H1 (cell line): ENCODE measurements at regions not wholly inside any gene's neighbourhood (a gene's known extent, or its start where the extent isn't known, plus 50 kb on each side); places are given as distances from the start of the nearest gene placed in this dataset.

ENCODE experiments used
- CTCF ChIA-PET: fragments of 300-600 bp; sonication (Branson Sonifier 250); formaldehyde crosslinking; loops from one replicate; lab custom pipeline; 2021; ENCODE audit not compliant: partially characterized antibody; lab: Charles Lee
- POLR2A ChIA-PET: fragments of 300-600 bp; sonication (Branson Sonifier 250); formaldehyde crosslinking; loops from one replicate; lab custom pipeline; 2021; ENCODE audit warnings: inconsistent platforms; ENCODE audit not compliant: partially characterized antibody; lab: Charles Lee
- DNase-seq, 2 experiments: peaks; one replicate each; pipeline versions ENCODE4 v3.0.0 to v3.0.0-alpha.2; 2010 to 2022; ENCODE audit warnings: low spot score in 2 of 2, low read depth in 1 of 2, mixed read lengths in 1 of 2
- FAIRE-seq: peaks from 2 replicates; lab custom pipeline; 2011; peaks lifted over from hg19 to GRCh38; lab: Jason Lieb, UNC
- H2AFZ ChIP-seq: 2 replicates; pipeline ENCODE4 v1.8.1; 2012; ENCODE audit warnings: low read length, inconsistent platforms
- H2AK5ac ChIP-seq: 2 replicates; pipeline ENCODE4 v1.6.1; 2013; ENCODE audit warnings: low read depth, low read length
- H2BK120ac ChIP-seq: replicated peaks from 2 replicates; pipeline ENCODE3; 2013; ENCODE audit warnings: low read depth, low read length, inconsistent platforms
- H2BK12ac ChIP-seq: 2 replicates; pipeline ENCODE4 v1.6.1; 2013; ENCODE audit warnings: low read depth, low read length
- H2BK15ac ChIP-seq: 2 replicates; pipeline ENCODE4 v1.6.1; 2013; ENCODE audit warnings: low read length
- H2BK20ac ChIP-seq: 2 replicates; pipeline ENCODE4 v1.6.1; 2013; ENCODE audit warnings: low read length
- H2BK5ac ChIP-seq: 2 replicates; pipeline ENCODE4 v1.6.1; 2013; ENCODE audit warnings: low read depth, low read length
- H3K14ac ChIP-seq: 2 replicates; pipeline ENCODE4 v1.6.1; 2013; ENCODE audit warnings: inconsistent platforms; ENCODE audit not compliant: insufficient read length
- H3K18ac ChIP-seq: 2 replicates; pipeline ENCODE4 v1.6.1; 2013; ENCODE audit warnings: low read length; ENCODE audit errors: extremely low read depth
- H3K23ac ChIP-seq: 2 replicates; pipeline ENCODE4 v1.6.1; 2013; ENCODE audit warnings: inconsistent platforms; ENCODE audit not compliant: insufficient read length
- H3K23me2 ChIP-seq: 2 replicates; pipeline ENCODE4 v1.6.1; 2013; ENCODE audit warnings: low read depth, low read length
- H3K27ac ChIP-seq: 2 replicates; pipeline ENCODE4 v1.6.1; 2011; ENCODE audit warnings: low read depth, low read length, inconsistent platforms
- H3K27me3 ChIP-seq, 4 experiments: replicated peaks in 1 of 4; 1 replicate in 1 of 4; 2 replicates in 3 of 4; pipeline versions ENCODE4 v1.6.1 to v1.8.1; 2011 to 2013; ENCODE audit warnings: low read length in 3 of 4, mild to moderate bottlenecking in 3 of 4, inconsistent platforms in 2 of 4, mixed read lengths in 2 of 4, moderate library complexity in 1 of 4; ENCODE audit not compliant: control insufficient read depth in 3 of 4, insufficient read depth in 3 of 4; ENCODE audit errors: extremely low read depth in 1 of 4
- H3K36me3 ChIP-seq, 4 experiments: 2 replicates each; pipeline versions ENCODE4 v1.6.1 to v1.8.1; 2011 to 2013; ENCODE audit warnings: mild to moderate bottlenecking in 4 of 4, low read length in 3 of 4, moderate library complexity in 2 of 4, control low read depth in 1 of 4, inconsistent platforms in 1 of 4; ENCODE audit not compliant: insufficient read depth in 4 of 4, control insufficient read depth in 2 of 4
- H3K4ac ChIP-seq: replicated peaks from 2 replicates; pipeline ENCODE3; 2013; ENCODE audit warnings: low read length, low read depth, mixed read lengths, inconsistent platforms; ENCODE audit not compliant: insufficient read length
- H3K4me1 ChIP-seq, 4 experiments: replicated peaks in 1 of 4; 1 replicate in 1 of 4; 2 replicates in 3 of 4; pipeline versions ENCODE4 v1.6.1 to v1.8.1; 2011 to 2013; ENCODE audit warnings: low read length in 3 of 4, inconsistent platforms in 2 of 4, mixed read lengths in 1 of 4; ENCODE audit not compliant: insufficient read depth in 4 of 4, control insufficient read depth in 3 of 4
- H3K4me2 ChIP-seq, 2 experiments: 2 replicates each; pipeline versions ENCODE4 v1.6.1 to v1.8.1; 2011 to 2013; ENCODE audit warnings: low read depth in 2 of 2, low read length in 2 of 2, control low read depth in 1 of 2, inconsistent platforms in 1 of 2, mild to moderate bottlenecking in 1 of 2; ENCODE audit not compliant: insufficient read depth in 1 of 2
- H3K4me3 ChIP-seq, 4 experiments: fragments of 200-600, 300-600 bp in 1 of 4; sonication (generic), shearing (Covaris generic), sonication (Bioruptor Twin) in 1 of 4; 2 replicates each; pipeline versions ENCODE4 v1.5.1 to v1.8.1; 2011 to 2016; ENCODE audit warnings: low read length in 4 of 4, low read depth in 3 of 4, control low read depth in 2 of 4, inconsistent platforms in 2 of 4, mild to moderate bottlenecking in 2 of 4, mixed read lengths in 1 of 4, moderate library complexity in 1 of 4; ENCODE audit not compliant: insufficient read depth in 2 of 4; ENCODE audit errors: extremely low read depth in 1 of 4
- H3K56ac ChIP-seq: replicated peaks from 2 replicates; pipeline ENCODE3; 2013; ENCODE audit warnings: low read depth, mild to moderate bottlenecking, mixed read lengths, low read length, inconsistent platforms; ENCODE audit not compliant: insufficient read length
- H3K79me1 ChIP-seq: 2 replicates; pipeline ENCODE4 v1.6.1; 2013; ENCODE audit warnings: low read depth, low read length, control low read depth
- H3K79me2 ChIP-seq, 2 experiments: 2 replicates each; pipeline versions ENCODE4 v1.6.1 to v1.8.1; 2012 to 2013; ENCODE audit warnings: low read length in 2 of 2, mild to moderate bottlenecking in 2 of 2, inconsistent platforms in 1 of 2; ENCODE audit not compliant: insufficient read depth in 2 of 2, control insufficient read depth in 1 of 2
- H3K9ac ChIP-seq, 4 experiments: replicated peaks in 1 of 4; 1 replicate in 1 of 4; 2 replicates in 3 of 4; pipeline versions ENCODE4 v1.6.1 to v1.8.1; 2011 to 2013; ENCODE audit warnings: low read depth in 3 of 4, low read length in 3 of 4, control low read depth in 2 of 4, mild to moderate bottlenecking in 2 of 4, moderate library complexity in 2 of 4, inconsistent platforms in 1 of 4; ENCODE audit errors: extremely low read depth in 1 of 4
- H3K9me3 ChIP-seq, 2 experiments: 2 replicates each; pipeline versions ENCODE4 v1.6.1 to v1.8.1; 2012 to 2013; ENCODE audit warnings: mild to moderate bottlenecking in 2 of 2, moderate library complexity in 2 of 2, control low read depth in 1 of 2, inconsistent platforms in 1 of 2, low read depth in 1 of 2, low read length in 1 of 2, mixed read lengths in 1 of 2; ENCODE audit not compliant: insufficient read depth in 2 of 2
- H4K20me1 ChIP-seq, 2 experiments: replicated peaks in 1 of 2; 2 replicates each; pipeline versions ENCODE3 to v1.8.1; 2011 to 2013; ENCODE audit warnings: inconsistent platforms in 2 of 2, low read length in 2 of 2, mild to moderate bottlenecking in 1 of 2; ENCODE audit not compliant: insufficient read depth in 2 of 2, control insufficient read depth in 1 of 2
- H4K5ac ChIP-seq: 2 replicates; pipeline ENCODE4 v1.6.1; 2013; ENCODE audit warnings: low read length, low read depth, mixed read lengths, inconsistent platforms; ENCODE audit not compliant: insufficient read length
- H4K8ac ChIP-seq: 2 replicates; pipeline ENCODE4 v1.8.0; 2013; ENCODE audit warnings: mild to moderate bottlenecking, moderate library complexity, low read length, inconsistent platforms; ENCODE audit not compliant: insufficient read depth; ENCODE audit errors: extremely low read depth
- H4K91ac ChIP-seq: replicated peaks from 2 replicates; pipeline ENCODE3; 2013; ENCODE audit warnings: low read length, mixed read lengths, inconsistent platforms; ENCODE audit not compliant: insufficient read length
- BACH1 ChIP-seq: IDR thresholded peaks from 2 replicates; pipeline ENCODE4 v1.6.1; 2012; ENCODE audit warnings: low read length, improper control_type of control experiment
- BRCA1 ChIP-seq: IDR thresholded peaks from 2 replicates; pipeline ENCODE4 v1.6.1; 2012; ENCODE audit warnings: low read depth, low read length, improper control_type of control experiment
- CHD2 ChIP-seq: IDR thresholded peaks from 2 replicates; pipeline ENCODE4 v1.6.1; 2012; ENCODE audit warnings: low read length, improper control_type of control experiment
- FOSL1 ChIP-seq: IDR thresholded peaks from 2 replicates; pipeline ENCODE4 v1.6.1; 2011; ENCODE audit warnings: mild to moderate bottlenecking, low read depth, low read length, moderate library complexity; ENCODE audit not compliant: insufficient read depth
- GABPA ChIP-seq: IDR thresholded peaks from 2 replicates; pipeline ENCODE4 v1.6.1; 2011; ENCODE audit warnings: mild to moderate bottlenecking, low read length, moderate library complexity, borderline replicate concordance; ENCODE audit not compliant: insufficient read depth
- HDAC2 ChIP-seq, 2 experiments: fragments of 300-600 bp in 1 of 2; sonication (generic) in 1 of 2; IDR thresholded peaks; 2 replicates each; pipeline ENCODE4 v1.6.1; 2011 to 2012; ENCODE audit warnings: low read depth in 2 of 2, low read length in 2 of 2, mild to moderate bottlenecking in 2 of 2, moderate library complexity in 2 of 2, borderline replicate concordance in 1 of 2, inconsistent platforms in 1 of 2
- KDM1A ChIP-seq: fragments of 200-600, 300-600 bp; sonication (generic); IDR thresholded peaks from 2 replicates; pipeline ENCODE4 v1.7.1; 2016; ENCODE audit warnings: mild to moderate bottlenecking, low read length, borderline replicate concordance
- NRF1 ChIP-seq: IDR thresholded peaks from 2 replicates; pipeline ENCODE4 v1.6.1; 2011; ENCODE audit warnings: mild to moderate bottlenecking, low read depth, low read length, improper control_type of control experiment
- RXRA ChIP-seq: IDR thresholded peaks from 2 replicates; pipeline ENCODE4 v1.6.1; 2011; ENCODE audit warnings: low read depth, mild to moderate bottlenecking, low read length, moderate library complexity; ENCODE audit not compliant: insufficient read depth
- YY1 ChIP-seq: IDR thresholded peaks from 2 replicates; pipeline ENCODE4 v1.6.1; 2011; ENCODE audit warnings: low read depth, mild to moderate bottlenecking, low read length
- WGBS, 2 experiments: shearing (Covaris generic) in 1 of 2; methylation state at CpG; one replicate each; pipeline versions ENCODE4 v1.1.6 to v1.1.7; 2013 to 2015; ENCODE audit warnings: low lambda C conversion rate in 2 of 2, mixed read lengths in 2 of 2, inconsistent platforms in 1 of 2, low coverage in 1 of 2, missing lambda C conversion rate in 1 of 2; ENCODE audit not compliant: insufficient replicate concordance in 2 of 2, insufficient coverage in 1 of 2, insufficient read length in 1 of 2; ENCODE audit errors: extremely low coverage in 1 of 2, missing lambda C conversion rate in 1 of 2; 5-methylcytosine and 5-hydroxymethylcytosine counted together

DNA sequence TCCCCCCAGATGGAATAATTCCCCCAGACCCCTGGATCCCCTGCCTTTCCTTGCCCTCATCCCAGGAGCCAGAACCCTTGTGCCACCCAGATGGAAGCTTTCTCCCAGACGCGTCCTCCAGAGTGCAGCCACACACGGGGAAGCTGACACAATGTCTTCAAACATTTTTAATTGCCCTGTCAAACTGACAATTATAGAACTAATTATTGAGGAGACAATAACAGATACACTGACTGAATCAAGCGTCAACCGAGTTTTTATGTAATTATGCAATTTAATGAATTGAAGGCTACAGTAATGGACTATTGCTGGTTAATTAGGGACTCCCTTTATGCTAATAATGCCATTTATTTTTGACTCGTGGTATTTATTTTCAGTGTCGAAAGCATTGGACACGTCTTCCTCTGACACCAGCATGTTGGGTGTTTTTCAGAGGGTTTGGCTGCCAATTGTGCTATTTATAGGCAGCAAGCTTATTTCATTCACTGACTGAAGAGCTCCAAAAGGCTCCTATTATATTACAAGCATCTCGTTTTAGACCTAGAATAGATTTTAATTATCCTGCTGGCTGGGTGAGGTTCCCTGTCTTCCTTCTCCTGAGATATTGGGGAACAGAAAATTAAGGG, 298.2 kb upstream of the C16orf82 start:
- FAIRE-seq = no peak
- H3K56ac ChIP-seq = no peak overlapping the region
- H3K79me2 ChIP-seq = no peaks in the 10 kb centered on the region
- no peak overlapping the region for H2BK20ac ChIP-seq
- no peak for DNase-seq
- no peak overlapping the region for H3K27ac ChIP-seq
- H3K23ac ChIP-seq = no peak overlapping the region
- no peaks in the 10 kb centered on the region for H3K23me2 ChIP-seq
- ChIA-PET CTCF (no interaction called here), POLR2A (no interaction called here)
- 90% methylated on average over 9 of the region's 9 CpGs; no CpG with 5 or more reads in 1 of the 2 experiments for WGBS, 2 experiments
- H2AFZ ChIP-seq = no peak overlapping the region
- H3K4me2 ChIP-seq = no peak overlapping the region
- H3K18ac ChIP-seq = no peak overlapping the region
- no peaks in the 10 kb centered on the region for H3K36me3 ChIP-seq
- no peak overlapping the region for H3K4me3 ChIP-seq
- no peak overlapping the region for H2AK5ac ChIP-seq
- H4K8ac ChIP-seq = no peak overlapping the region
- no peak overlapping the region for H3K9ac ChIP-seq
- H3K79me1 ChIP-seq = no peaks in the 10 kb centered on the region
- H3K4me1 ChIP-seq = no peaks in the 10 kb centered on the region
- no peaks in the 10 kb centered on the region for H3K9me3 ChIP-seq
- H2BK120ac ChIP-seq = no peak overlapping the region
- no peak overlapping the region for H2BK5ac ChIP-seq
- no peak overlapping the region for H4K5ac ChIP-seq
- TF ChIP-seq BRCA1 (no peak), GABPA (no peak), BACH1 (no peak), HDAC2 (IDR thresholded peaks at IDR 0.05; ENCODE audit: borderline replicate concordance in 1 of 2, low read depth in 2 of 2, low read length in 2 of 2) (no peak), RXRA (no peak), FOSL1 (no peak), KDM1A (no peak), YY1 (no peak), NRF1 (no peak), CHD2 (no peak)
- TF ChIP-seq, all 59 proteins: peak for 0
- Histone ChIP-seq H3K4ac (no peak overlapping the region), H3K27me3 (no peaks in the 10 kb centered on the region; a peak in 2 of 7 replicates), H2BK15ac (no peak overlapping the region), H2BK12ac (no peak overlapping the region), H4K20me1 (no peaks in the 10 kb centered on the region), H4K91ac (no peak overlapping the region), H3K14ac (no peak overlapping the region)
